NCI-H2029 treated with DMSO at 0.1 percent for 48 hours (cell line): ENCODE measurements at regions not wholly inside any gene's neighbourhood (a gene's known extent, or its start where the extent isn't known, plus 50 kb on each side); places are given as distances from the start of the nearest gene placed in this dataset.
A peak's percentile ranks its signal among the peaks of the same experiment; 100 is the strongest.

Experiments
- DNase-seq: peaks from one replicate; lab custom pipeline; 2025; lab: John Stamatoyannopoulos, UW

DNA sequence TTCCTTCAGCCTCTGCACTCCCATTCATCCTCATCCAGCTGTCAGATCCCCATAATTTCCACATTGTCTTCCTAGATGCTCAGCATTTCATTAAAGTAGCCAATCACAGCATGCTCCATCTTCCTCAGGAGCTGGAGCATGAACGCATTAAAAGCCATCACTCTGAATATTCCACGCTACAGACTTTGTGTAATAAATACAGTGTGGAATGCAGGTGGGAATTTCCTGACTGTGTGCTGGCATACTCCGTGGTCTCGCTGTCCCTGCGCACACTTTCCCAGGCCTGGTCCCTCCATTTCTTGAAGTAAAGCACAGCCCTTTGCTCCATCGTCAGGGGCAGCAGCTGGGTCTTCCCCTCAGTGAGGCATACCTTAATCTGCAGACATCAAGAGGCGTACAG, 123.7 kb upstream of the NCK2 start:
- no peak for DNase-seq

- DNase-seq = no peak
Measured at GRCh38 chr2:105618351-105618659, 126.4 kb upstream of the NCK2 start.

GRCh38 chr2:105617631-105618350, 126.9 kb upstream of the NCK2 start:
- DNase-seq = peak; percentile 21

GRCh38 chr2:105615305-105615704, 129.4 kb upstream of the NCK2 start:
- DNase-seq = no peak

DNA sequence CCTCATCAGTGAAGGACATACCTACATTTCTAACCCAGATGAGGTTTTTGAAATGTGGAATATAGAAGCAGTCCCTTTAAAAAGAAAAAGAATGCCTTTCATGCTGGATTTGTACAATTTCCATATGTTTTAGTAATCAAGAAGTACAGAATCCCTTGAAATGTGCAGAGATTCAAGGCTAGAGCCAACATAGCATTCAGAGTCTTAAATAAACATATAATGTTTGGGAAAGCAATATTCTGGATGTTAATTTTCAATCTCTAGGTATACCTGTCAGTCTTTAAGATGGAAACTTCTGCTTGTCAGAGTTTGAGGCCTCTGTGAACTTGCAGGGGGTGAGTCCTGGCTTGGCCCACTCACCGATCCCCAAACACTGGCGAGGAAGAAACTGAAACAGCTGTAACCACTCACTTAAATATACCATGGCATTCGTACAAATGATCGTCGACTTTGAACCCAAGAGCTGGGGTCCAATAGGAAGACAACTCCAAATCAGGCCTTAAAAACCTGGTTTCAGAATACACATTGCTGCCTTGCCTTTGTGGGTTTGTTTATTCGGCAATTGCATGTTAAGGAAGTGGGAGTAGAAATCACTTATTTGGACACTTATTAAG, 132.8 kb upstream of the NCK2 start:
- DNase-seq = no peak

DNA sequence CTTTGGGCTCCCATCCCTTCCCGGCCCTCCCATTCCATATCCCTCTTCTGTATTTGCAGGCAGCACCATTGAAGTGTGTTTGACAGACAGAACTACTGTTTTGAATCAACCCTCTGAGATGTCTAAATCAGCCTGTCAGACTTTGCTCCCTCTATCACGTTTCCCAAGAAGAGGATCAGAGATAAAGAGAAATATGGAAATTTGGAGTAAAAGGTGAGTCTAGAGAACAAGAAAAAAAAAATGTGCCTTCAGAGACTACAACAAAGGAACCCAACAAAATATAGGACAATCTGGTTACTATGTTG, 133.4 kb upstream of the NCK2 start:
- no peak for DNase-seq

- DNase-seq = peak; percentile 45
Measured at GRCh38 chr2:105610576-105611332, 134.0 kb upstream of the NCK2 start.

GRCh38 chr2:105609746-105610402, 134.8 kb upstream of the NCK2 start:
- no peak for DNase-seq

DNA sequence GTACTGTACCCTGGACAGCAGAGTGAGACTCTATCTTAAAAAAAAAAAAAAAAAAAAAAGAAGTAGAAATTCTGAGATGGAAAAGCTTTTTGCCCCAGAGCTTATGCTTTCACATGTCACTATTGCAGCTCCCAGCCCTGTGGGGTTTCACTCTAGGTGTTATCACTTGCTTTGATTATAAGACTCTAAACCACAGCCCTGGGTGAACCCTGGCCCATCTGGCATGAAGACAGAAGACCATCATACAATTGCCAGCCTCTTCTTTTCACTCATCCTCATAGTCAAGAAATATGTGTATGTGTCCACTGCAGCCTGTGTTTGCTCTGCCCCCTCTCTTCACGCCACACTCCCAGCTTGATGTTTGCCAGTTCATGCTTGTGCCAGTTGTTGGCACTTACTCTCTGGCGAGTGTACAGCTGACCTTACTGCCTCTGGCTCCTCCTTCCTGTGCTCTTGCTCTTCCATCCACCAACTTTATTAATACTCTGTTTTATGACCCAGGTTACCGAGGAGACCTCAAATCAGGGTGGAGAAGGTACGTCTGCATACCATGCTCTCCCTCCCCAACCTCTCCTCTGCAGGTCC, 136.7 kb upstream of the NCK2 start:
- DNase-seq = no peak

- no peak for DNase-seq
Measured at GRCh38 chr2:105606081-105606480, 138.6 kb upstream of the NCK2 start.

DNA sequence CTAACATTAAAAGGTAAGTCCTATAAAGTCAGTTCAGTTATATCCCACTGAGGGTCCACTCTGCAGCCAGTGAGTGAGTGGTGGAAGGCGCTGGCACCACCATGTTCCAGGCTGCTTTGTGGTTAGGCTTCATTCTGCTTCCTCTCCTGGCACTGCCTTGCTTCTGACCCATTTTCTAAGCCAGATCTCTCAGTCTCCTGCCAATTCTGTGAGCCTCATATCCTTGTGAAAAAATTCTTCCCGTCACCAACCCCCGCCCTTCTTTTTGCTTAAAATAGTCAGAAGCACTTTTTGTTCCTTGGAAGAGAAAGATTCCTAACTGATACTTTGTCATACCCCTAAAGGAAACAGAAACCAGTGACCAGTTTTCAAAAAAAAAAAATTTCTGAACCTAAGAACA, 139.8 kb upstream of the NCK2 start:
- no peak for DNase-seq

DNA sequence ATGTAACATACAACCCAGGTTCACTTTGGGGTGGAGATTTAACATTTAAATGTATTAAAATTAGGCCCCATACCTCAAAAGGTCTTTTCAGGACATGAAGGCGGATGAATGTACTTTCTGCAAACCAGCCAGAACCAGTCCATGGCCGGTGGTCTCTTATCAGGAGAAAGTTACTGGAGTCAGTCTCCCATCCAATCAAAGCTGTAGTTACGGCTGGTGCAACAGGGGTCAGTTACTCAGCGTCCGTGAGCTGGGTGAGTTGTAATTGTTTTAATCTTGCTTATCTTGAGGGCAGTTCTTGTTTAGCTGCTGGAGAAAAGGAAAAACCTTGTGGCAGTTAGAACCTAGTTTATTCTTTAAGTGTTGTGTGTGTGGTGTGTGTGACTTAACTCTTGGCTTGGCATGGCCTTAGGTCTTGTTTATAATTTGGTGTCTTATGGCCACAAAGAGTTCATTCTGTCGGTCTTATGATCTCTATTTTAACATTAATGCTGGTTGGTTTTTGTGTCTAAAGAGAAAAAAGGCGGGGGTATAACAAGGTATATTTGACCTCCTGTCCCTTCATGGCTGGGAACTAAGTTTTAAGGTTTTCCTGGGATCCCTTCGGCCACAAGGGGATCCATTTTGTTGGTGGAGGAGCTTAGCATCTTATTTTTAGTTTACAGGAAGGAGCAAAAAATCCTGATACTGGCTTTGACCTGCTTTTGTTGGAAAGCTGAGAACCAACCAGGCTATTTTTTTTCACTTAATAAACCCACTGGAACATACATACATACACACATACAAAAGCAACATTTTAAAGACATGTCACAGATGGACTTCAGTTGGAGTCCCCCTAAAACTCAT, 143.5 kb upstream of the NCK2 start:
- no peak for DNase-seq

- DNase-seq = no peak
Measured at GRCh38 chr2:105600602-105600948, 144.1 kb upstream of the NCK2 start.

DNA sequence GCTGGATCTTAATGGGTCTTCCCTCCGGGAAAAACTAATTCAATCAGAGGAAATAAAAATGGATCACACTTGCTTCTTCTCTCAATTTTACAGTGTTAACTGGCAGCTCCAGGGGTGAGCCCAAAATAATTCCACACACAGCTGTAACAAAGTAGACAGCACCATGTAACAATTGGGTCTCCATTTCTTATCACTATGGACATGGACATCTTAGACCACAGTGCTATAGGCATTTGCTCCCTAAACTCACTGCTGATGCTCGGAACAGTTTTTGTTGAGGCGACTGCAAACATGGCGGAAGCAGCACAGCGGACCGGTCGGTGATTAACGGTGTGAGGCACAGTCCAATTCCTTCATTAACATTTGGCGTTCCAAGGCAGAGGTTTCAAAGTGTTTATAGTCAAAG, 144.7 kb upstream of the NCK2 start:
- no peak for DNase-seq

- no peak for DNase-seq
Measured at GRCh38 chr2:105598829-105599698, 145.6 kb upstream of the NCK2 start.

DNA sequence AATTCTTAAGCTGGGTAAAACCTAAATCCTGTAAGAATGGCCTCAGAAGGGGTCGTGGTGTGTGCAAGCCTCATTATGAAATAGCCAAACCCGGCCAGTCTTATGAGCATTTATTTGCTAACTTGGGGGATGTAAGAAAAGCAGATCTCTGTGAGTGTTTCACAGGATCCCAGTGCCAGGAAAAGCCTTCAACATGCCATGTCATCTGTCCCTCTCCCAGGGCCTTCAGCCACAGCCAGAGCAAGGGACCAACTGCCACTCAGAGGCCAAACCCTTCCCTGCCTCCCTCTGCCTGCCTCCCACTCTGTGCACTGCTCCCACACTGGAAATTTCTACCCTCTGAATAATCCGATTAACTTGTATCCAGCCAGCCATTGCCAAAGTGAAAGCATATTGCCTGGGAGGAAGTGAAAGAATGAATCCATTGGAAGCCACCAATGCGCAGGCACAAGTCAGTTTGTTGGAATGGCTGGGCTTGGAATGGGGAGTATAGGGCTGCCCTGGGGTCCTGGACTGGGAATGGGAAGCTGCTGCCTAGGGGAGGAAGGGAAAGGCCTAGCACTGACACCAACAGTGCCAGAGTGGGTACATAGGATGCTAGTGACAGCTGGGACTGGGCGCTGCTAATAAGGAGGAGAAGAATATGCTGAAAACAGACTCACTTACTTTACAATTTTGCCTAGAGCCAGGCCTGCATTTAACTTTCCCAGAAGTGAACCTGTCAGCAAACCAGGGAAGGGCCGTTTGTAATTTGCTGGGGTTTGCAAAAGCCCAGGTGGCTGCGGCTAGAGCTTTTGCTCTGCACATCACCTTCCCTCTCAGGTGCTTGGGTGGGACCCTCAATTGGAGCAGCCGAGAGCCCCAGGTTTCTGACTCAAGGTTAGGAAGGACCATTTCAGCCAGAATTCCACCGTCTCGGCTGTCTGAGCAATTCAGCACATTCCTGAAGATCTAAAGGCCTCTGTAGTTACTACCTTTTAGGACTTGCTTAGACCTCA, 146.6 kb upstream of the NCK2 start:
- no peak for DNase-seq

DNA sequence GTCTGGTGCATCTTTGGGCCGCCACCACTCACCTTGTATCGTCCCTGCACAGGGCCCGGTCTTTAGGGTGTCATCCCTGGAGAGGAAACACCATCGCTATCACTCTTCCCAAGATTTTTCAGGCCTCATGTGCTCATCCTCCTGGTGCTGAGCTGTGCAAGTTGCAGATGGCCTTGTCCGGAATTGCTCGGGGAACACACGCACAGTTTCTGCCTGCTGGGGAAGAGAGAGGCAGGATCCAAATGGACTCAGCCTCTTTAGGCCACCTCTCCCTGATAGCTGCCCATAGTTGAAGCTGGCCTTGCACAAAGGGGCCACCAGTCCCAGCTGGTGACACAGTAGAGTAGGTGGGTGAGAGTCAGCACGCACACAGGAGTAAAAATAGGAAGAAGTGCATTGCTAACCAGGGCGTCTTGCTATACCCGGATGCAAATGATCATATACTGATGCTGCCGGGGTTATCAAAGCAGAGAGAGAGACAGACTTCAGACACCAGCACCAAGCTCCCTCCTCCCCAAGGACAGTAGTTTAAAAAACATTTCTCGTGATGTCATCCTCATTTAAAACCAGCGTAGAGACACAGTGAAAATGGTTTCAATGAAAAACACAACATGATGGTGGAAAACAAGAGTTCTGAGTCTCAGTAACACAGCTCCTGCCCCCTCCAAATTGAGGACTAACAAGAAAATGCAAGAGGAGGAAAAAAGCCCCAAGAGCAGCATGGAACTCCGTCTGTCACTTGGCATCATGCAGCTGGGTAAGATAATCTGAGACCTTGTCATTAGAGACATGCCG, 147.5 kb upstream of the NCK2 start:
- no peak for DNase-seq

DNA sequence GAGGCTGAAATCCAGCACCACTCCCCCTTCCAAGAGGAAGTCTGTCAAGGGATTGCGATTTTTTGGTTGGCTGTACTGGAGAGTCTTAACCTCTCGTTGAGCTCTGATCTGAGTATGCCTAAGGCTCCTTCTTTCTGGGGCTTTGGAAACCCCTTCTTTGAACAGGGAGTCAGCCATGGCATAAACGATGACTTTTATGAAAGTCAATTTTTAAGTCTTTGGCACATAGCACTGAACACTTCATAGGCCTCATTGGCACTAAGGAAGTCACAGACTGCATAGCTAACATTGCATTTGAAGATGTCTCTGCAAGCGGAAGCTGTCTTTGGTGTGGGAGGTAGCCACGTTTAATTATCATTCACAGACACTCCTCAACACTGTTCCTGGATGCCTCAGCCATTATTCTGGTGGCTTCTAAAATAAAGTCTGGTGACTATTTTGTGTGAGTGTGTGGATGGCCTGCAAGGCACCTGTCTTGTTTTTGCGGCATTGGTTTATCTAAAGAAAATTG, 148.2 kb upstream of the NCK2 start:
- DNase-seq = no peak

DNA sequence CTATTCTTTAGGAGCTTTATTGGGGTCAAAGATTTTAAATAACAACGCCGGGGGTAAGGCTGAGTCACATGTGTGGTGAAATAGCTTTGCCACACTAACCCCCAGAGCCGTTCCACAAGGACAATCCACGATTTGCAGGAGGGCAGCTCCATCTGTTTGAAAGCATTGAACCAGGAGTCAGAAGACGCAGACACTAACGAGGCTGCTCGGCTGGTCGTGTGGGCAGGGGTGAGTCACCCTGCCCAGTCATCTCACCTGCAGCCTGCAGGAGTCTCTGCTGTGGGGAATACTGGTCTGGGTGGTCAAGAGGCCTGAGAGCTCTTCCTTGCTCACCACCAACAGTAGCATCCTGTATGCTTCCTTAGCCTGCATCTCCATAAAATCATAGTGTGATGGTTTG, 149.2 kb upstream of the NCK2 start:
- no peak for DNase-seq
